PC-9 (cell line): ENCODE measurements at regions not wholly inside any gene's neighbourhood (a gene's known extent, or its start where the extent isn't known, plus 50 kb on each side); places are given as distances from the start of the nearest gene placed in this dataset.

Experiments used
- CTCF ChIP-seq: fragments of 200-600 bp; sonication (generic); conservative IDR thresholded peaks from 2 replicates; pipeline ENCODE4 v1.6.1; 2017; ENCODE audit warnings: mixed run types, antibody characterized with exemption, mild to moderate bottlenecking, moderate library complexity
- EZH2 ChIP-seq: fragments of 200-600 bp; sonication (generic); IDR thresholded peaks from 2 replicates; pipeline ENCODE4 v1.8.0; 2017; ENCODE audit warnings: antibody characterized with exemption, low read depth

- TF ChIP-seq CTCF (no peak), EZH2 (no peak)
These were observed 765.3 kb downstream of the MED13L start for GRCh38 chr12:115511986-115512711.
